ENCODE measurements at regions not wholly inside any gene's neighbourhood (a gene's known extent, or its start where the extent isn't known, plus 50 kb on each side); places are given as distances from the start of the nearest gene placed in this dataset.

GRCh38 chr5:54927097-54927746 is 58.2 kb downstream of the ESM1 start:
- DNase-seq (ENCODE audit: low read depth in 4 of 4, low spot score in 1 of 4) = no peak

DNA sequence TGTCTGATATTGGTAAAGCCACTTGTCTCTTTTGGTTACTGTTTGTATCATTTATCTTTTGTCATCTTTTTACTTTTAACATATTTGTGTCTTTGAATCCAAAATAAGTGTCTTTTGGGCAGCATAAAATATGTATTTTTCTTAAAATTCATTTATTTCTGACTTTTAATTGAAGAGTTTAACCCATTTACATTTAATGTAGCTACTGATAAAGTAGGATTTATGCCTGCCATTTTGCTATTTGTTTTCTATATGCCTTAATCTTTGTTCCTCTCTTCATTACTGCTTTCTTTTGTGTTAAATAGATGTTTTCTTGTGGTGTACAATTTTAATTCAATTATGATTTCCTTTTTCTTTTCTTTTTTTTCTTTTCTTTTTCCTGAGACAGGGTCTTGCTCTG is 60.9 kb downstream of the ESM1 start:
- no peak for DNase-seq (ENCODE audit: low read depth in 4 of 4, low spot score in 1 of 4)

DNA sequence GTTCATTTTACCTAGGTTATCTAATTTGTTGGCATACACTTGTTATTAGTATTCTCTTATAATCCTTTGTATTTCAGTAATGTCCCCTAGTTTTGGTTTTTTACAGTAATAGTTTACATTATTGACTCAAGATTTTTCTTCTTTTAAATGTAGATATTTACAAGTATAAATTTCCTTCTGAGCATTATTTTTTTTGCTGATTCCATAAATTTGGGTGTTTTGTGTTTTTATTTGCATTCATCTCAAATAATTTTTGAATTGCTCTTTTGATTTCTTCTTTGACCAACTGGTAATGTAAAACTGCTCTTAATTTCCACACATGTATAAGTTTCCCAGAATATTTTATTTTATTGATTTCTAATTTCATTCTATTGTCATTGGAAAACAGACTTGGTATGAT is 68.1 kb downstream of the ESM1 start:
- no peak for DNase-seq (ENCODE audit: low read depth in 4 of 4, low spot score in 1 of 4)

DNA sequence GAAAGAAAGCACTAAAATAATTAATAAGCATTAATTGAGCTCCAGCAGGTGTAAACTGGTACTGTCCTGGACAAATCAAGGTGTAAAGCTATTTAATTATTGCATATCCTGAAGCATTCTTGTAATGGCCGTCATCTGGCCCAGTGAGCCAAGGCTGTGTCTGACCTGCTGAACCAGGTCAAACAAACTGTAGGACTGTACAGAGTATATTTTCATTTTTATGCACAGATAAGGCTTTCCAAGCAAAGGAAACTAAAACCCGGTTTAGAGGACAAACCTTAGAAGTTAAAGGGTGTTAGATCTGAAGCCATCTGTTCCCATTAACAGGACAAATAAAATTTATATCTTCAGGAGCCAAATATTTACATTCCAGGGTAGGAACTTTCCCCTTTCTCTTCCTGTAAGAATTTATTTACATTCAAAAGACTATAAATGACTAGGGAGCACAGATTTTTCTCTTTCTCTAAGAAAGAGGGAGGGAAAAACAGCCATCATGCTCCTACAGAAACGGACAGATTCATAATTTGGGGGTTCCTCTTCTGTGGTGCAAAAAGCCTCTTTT is 69.8 kb downstream of the ESM1 start:
- no peak for DNase-seq (ENCODE audit: low read depth in 4 of 4, low spot score in 1 of 4)

DNA sequence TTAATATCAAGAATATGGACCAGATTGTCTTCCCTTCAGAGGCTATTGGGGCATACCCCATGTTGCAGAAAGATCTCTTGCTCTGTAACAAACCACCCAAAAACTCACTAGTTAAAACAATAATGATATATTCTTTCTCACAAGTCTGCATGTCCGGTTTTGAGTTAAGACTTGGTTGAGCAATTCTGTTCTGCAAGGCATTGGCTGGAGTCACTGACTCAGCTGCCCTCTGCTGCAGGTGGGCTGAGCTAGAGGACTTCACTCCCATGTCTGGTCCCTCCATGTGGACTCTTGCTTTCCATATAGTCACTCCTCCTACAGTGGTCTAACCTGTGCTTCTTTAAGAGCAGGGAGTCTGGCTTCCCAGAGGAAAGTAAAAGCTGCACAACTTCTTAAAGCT is 73.4 kb downstream of the ESM1 start:
- no peak for DNase-seq (ENCODE audit: low read depth in 4 of 4, low spot score in 1 of 4)

GRCh38 chr5:54909911-54910870 is 75.2 kb downstream of the ESM1 start:
- no peak for DNase-seq (ENCODE audit: low read depth in 4 of 4, low spot score in 1 of 4)

DNA sequence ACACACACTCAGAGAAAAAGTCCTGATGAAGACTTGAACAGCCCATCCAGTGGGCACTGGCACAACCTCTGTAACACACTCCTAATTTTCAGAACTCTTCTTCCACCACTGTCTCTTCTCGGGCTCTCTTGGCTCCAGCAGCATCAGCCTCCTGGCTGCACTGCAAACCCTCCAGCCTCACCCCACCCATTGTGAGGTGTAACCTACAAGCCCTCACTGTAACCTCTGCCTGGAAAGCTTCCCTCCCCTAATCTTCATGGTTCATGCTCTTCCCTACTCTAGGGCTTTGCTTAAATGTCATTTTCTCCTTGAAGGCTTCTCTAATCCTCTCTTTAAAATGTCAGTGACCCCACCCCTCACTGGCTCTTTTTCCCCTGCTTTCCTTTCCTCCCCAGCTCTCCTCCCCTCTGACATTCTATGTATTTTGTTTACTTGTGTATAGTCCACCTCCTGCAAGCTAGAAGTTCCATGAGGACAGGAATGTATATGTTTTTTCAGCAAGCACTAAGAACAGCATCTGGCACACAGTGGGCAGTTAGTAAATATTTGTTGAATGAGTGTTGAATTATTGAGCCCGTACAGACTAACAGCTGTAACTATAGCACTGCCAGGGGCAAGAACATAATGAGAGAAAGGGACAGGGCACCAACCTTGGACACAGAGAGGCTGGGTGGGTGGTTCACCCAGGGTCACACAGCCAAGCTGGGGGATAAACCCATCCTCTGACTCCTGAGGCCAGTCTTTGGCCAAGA is 76.4 kb downstream of the ESM1 start:
- DNase-seq (ENCODE audit: low read depth in 4 of 4, low spot score in 1 of 4) = no peak

DNA sequence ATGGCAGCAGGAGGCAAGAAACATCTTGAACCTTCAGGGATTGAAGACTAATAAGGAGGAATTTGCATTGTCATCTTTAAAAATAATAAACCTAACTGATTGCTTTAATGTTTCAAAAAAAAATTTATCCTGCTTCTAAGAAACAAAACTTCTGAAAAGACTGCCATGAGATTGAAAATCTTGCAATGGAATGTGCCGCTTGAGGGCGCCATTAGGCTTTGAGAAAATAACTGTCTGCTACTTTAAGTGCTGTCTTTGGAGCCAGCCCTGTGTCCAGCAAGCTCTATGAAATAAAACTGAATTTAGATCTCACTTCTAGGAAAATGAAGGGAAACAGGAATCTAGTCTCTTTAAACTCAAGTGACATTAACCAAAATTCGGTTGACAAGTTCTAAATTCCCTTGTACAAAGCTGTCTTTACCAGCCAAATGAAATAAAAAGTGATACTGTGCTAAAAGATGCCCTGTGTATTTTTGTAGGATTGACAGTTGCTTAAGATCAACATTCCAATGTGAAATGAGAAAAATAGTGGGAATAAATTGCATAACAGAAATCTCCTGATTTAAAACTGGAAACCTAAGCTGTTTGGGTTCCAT is 79.4 kb downstream of the ESM1 start:
- peak; percentile 38 to 49 (median 39) for DNase-seq (ENCODE audit: low read depth in 4 of 4, low spot score in 1 of 4)

DNA sequence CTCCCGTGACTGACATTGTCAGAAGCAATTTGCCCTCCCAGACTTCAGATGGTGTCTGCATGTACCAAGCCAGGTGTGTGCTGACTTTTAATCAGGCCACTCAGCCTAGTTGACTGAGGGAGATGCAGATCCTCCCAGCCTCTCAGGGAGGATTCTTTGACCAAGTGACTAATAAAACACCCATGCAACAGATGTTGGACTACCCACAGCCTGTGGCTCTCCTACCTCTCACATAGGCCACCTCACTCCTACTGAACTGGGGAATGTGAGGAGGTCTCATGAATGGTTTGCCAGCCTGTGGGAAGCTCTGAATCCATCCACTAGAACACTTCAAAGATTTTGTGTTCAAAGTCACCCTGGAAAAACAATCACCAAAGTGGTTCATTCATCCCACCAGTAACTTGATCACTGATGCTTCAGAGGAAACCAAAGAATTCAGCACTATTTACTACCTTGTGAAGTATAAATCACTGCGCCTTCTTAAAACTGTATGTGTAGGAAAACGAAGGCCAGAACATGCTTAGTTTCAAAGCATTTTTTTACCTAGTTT is 80.1 kb downstream of the ESM1 start:
- DNase-seq (ENCODE audit: low read depth in 4 of 4, low spot score in 1 of 4) = no peak

DNA sequence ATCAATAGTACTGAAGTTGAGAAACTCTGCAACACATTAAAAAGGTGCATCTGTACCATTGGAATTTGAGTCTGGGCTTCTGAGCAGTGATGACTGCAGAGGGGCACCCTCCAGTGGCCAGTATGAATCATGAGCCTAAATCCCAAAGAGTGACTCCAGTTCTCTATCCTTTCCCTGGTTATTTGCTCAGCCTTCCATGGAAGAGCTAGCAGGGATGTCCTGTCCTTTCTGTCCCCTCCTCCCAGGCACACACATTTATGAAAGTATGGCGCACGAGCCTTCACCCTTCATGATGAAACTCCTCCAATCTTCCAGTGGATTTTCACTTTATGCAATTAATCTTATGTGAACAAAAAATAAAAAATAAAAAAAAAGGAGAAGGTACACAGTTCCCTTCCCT is 81.0 kb downstream of the ESM1 start:
- DNase-seq (ENCODE audit: low read depth in 4 of 4, low spot score in 1 of 4) = no peak

DNA sequence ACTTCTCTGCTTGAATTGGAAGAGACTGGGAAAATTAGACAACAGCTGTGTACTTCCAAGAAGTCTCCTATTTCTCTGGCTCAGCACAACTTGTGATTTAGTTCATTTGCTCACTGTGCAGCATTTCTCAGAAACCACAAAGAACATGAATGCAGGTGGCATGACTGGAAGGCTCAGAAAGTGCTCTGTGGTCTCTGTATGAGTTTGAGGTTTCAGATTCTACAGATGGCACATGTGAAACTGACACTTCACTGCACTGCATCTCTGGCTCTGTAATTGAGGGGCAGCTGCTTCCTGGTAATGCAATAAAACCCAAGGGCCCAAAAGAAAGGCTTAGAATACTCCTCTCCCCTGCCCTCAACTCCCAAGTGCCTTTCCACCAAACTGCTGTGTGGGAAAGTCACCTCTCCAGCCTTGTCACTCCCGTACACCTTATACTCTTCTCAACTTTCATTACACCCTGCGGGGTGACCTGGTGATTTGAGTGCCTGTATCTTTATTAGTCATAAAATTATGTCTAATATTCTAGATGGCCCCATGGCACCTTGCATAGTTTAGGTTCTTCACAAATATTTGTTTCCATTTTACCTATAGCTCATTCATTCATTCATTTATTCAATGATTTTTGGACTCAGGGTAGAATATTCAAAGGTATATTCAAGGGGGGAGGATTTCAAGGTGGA is 82.5 kb downstream of the ESM1 start:
- DNase-seq (ENCODE audit: low read depth in 4 of 4, low spot score in 1 of 4) = peak in 2 of 4 experiments; percentile 21 to 43

DNA sequence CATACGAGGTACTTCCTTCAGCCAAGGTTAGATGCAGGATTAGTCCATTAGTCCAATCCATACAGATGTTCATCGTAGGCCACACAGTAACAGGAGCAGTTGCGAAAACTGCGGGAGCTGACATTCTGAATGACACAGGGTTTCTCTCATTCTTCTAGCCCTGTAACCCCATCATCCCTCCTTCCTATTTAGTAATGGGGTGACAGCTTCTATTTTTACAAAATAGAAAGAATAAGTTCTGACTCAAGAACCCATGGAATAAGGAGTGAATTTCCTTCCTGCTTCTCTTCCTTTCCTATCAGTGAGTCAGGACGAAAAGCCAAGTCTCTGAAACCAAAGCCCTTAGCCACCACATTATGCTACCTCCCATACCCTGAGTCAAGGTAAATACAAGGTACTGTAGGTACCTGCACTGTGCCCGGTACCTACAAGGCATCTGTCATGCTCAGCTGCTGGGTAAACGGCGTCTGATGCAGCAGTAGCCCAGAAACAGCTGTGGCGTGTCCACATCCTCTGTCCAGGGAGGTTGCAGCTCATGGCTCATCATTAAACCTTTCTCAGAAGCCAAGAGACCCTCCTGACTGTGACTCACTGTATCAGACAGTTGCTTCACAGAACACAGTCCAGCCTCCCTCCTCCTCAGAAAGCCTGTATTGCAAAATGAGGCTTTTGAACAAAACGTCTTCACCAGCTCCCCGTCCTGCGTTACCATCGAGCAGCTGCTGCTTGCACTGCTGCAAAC is 84.2 kb downstream of the ESM1 start:
- no peak for DNase-seq (ENCODE audit: low read depth in 4 of 4, low spot score in 1 of 4)

DNA sequence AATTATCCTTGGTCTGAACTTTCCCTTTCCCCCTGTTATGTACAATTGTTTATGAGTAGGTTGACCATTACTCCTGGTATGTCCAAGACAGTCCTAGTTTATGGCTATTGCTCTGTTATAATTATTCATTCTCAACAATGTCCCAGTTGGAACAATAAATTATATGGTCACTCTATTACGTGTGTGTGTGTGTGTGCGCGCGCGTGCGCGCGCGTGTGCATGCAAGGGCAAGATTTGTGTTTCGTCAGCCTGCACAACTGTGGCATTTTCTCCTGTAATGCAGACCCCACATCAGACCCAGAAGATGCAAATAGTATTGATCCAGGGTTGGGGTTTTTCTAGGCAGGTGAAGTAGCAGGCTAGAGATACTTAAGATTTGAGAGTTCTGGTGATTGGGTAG is 88.4 kb downstream of the ESM1 start:
- DNase-seq (ENCODE audit: low read depth in 4 of 4, low spot score in 1 of 4) = no peak

GRCh38 chr5:54895816-54896341 is 89.5 kb downstream of the ESM1 start:
- DNase-seq (ENCODE audit: low read depth in 4 of 4, low spot score in 1 of 4) = no peak

DNA sequence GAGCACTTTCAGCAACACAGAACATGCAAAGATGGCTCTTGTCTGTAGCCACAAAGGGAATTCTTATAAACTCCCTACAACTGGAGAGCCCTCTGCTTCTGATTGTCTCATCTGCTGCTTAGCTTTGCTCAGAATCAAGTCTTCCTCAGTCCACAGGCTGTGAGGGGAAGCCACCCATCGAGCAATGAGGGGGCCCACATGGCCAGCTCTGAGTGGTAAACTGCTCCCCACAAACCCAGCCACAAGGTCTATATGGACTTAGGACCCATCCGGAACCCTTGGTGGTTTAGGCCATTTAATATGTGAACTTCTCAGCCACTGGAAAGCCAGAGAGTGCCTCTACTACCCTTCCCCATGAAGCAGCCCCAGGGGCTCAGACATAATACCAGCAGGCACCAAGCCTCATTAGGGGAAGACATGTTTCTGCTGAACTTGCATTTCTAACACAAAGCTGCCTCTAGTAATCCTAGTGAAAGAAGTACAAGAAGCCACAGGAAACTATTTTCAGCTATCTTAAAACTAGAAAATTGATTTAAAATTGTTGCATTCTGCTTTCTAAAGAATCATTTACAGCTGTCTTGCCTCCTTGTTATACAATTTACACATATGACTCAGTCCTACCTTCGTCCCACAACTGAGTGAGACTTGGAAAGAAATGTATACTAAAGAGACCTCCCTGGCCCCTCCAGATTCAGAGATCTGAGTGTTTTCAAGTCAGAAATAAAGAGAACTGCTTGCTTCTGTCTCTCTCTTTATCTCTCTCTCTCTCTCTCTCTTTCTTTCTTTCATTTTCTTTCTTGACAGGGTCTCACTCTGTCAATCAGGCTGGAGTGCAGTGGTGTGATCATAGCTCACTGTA is 90.2 kb downstream of the ESM1 start:
- no peak for DNase-seq (ENCODE audit: low read depth in 4 of 4, low spot score in 1 of 4)

GRCh38 chr5:54889826-54890225 is 95.6 kb downstream of the ESM1 start:
- DNase-seq (ENCODE audit: low read depth in 4 of 4, low spot score in 1 of 4) = no peak

DNA sequence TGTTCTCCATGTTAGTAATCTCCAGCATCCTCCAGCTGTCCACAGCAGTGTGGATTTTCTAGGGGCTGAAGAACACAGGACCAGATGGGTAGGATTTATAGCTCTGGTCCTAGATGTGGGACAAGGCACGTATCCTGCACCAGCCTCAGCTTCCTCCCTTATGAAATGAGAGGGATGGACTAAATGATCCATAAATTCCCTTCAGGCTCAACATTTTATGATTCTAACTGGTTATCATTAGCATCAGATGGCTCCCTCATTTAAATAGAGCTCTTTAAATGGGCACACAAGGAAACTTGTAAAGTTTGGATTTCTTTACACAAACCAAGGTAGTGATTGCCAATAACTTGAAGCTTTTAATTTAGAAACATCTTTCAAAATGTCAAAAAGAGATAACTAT is 97.7 kb downstream of the ESM1 start:
- DNase-seq (ENCODE audit: low read depth in 4 of 4, low spot score in 1 of 4) = no peak

- no peak for DNase-seq (ENCODE audit: low read depth in 4 of 4, low spot score in 1 of 4)
Observed at GRCh38 chr5:54886866-54887265, 98.5 kb downstream of the ESM1 start.

Data from stimulated activated CD4-positive, alpha-beta T cell treated with anti-CD3 and anti-CD28 coated beads, Interleukin-1b, Interleukin-23, amount 100 ng/mL, for 24 hours (primary cell).